ENCODE measurements at regions not wholly inside any gene's neighbourhood (a gene's known extent, or its start where the extent isn't known, plus 50 kb on each side); places are given as distances from the start of the nearest gene placed in this dataset.

GRCh38 chr9:107929443-107929842 lies 439.9 kb upstream of the KLF4 start:
- no peak for TF ChIP-seq POLR2A (IDR thresholded peaks at IDR 0.05)
- TF ChIP-seq CTCF (IDR thresholded peaks at IDR 0.05), result no peak
- no peak for TF ChIP-seq EP300 (IDR thresholded peaks at IDR 0.05)
- intact Hi-C loops (cut with DNase I), result no loop called here
- Histone ChIP-seq H3K9me3 (no peaks in the 10 kb centered on the region), H3K4me1 (ENCODE audit: insufficient read depth) (no peaks in the 10 kb centered on the region), H3K36me3 (no peaks in the 10 kb centered on the region), H3K27ac (no peak overlapping the region), H3K27me3 (no peaks in the 10 kb centered on the region), H3K4me3 (no peak overlapping the region)
- WGBS, 3 donors, result 54 to 71% (median 60%) methylated on average over 3 of the region's 3 CpGs
- peak; percentile 18 to 56 (median 34) for DNase-seq

GRCh38 chr9:107928701-107929371 lies 439.3 kb upstream of the KLF4 start:
- 79 to 86% (median 83%) methylated on average over 6 of the region's 6 CpGs for WGBS, 3 donors
- no peaks in the 10 kb centered on the region for H3K9me3 ChIP-seq
- no peak overlapping the region for H3K27ac ChIP-seq

GRCh38 chr9:107927276-107927675 lies 437.7 kb upstream of the KLF4 start:
- DNase-seq, result no peak
- no peak for TF ChIP-seq CTCF (IDR thresholded peaks at IDR 0.05)
- TF ChIP-seq POLR2A (IDR thresholded peaks at IDR 0.05), result no peak
- TF ChIP-seq EP300 (IDR thresholded peaks at IDR 0.05), result no peak
- 92 to 95% (median 93%) methylated on average over 4 of the region's 4 CpGs for WGBS, 3 donors
- intact Hi-C loops (cut with DNase I), result no loop called here
- Histone ChIP-seq H3K36me3 (no peaks in the 10 kb centered on the region), H3K27me3 (no peaks in the 10 kb centered on the region), H3K4me3 (no peak overlapping the region), H3K4me1 (ENCODE audit: insufficient read depth) (no peaks in the 10 kb centered on the region), H3K27ac (no peak overlapping the region), H3K9me3 (no peaks in the 10 kb centered on the region)

More at GRCh38 chr9:107928701-107929371, 439.3 kb upstream of the KLF4 start:
- Histone ChIP-seq H3K4me3 (no peak overlapping the region), H3K27me3 (no peaks in the 10 kb centered on the region), H3K36me3 (no peaks in the 10 kb centered on the region), H3K4me1 (ENCODE audit: insufficient read depth) (no peaks in the 10 kb centered on the region)
- intact Hi-C loops (cut with DNase I), result no loop called here
- no peak for DNase-seq
- TF ChIP-seq CTCF (IDR thresholded peaks at IDR 0.05), result no peak
- no peak for TF ChIP-seq EP300 (IDR thresholded peaks at IDR 0.05)
- no peak for TF ChIP-seq POLR2A (IDR thresholded peaks at IDR 0.05)

- intact Hi-C loops (cut with DNase I), result no loop called here
- no peaks in the 10 kb centered on the region for H3K4me1 ChIP-seq (ENCODE audit: insufficient read depth)
- no peaks in the 10 kb centered on the region for H3K9me3 ChIP-seq
- DNase-seq, result no peak
- no peak overlapping the region for H3K27ac ChIP-seq
- no peaks in the 10 kb centered on the region for H3K36me3 ChIP-seq
- no peak for TF ChIP-seq POLR2A (IDR thresholded peaks at IDR 0.05)
- no peak for TF ChIP-seq CTCF (IDR thresholded peaks at IDR 0.05)
- no peak for TF ChIP-seq EP300 (IDR thresholded peaks at IDR 0.05)
- H3K4me3 ChIP-seq, result no peak overlapping the region
- WGBS, 3 donors, result 56 to 82% (median 82%) methylated on average over 5 of the region's 5 CpGs
- no peaks in the 10 kb centered on the region for H3K27me3 ChIP-seq
Observed at GRCh38 chr9:107925749-107926297, 436.3 kb upstream of the KLF4 start.
